NCI-H2171 (cell line): ENCODE measurements at regions not wholly inside any gene's neighbourhood (a gene's known extent, or its start where the extent isn't known, plus 50 kb on each side); places are given as distances from the start of the nearest gene placed in this dataset.

Experiments
- DNase-seq: peaks from one replicate; lab custom pipeline; 2025; lab: John Stamatoyannopoulos, UW

DNA sequence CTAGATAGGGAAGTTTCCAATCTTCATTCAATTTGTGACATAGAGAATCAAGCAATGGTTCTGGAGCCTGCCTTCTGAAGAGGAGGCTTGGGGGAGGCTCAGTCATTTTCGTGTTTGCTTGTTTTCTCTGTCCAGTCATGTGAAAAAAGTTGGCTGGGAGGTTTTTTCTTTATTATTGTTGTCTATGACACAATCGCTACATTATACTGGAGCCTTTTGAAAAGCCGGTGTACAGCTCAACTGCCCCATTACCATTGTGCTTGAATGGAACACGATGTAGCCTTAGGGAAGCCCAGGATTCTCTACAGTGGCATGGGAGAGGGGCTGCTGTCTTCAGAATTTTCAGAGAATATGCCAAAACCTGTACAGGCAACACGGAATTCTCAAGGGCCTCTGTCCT, 57.9 kb upstream of the NCAM1 start:
- no peak for DNase-seq

DNA sequence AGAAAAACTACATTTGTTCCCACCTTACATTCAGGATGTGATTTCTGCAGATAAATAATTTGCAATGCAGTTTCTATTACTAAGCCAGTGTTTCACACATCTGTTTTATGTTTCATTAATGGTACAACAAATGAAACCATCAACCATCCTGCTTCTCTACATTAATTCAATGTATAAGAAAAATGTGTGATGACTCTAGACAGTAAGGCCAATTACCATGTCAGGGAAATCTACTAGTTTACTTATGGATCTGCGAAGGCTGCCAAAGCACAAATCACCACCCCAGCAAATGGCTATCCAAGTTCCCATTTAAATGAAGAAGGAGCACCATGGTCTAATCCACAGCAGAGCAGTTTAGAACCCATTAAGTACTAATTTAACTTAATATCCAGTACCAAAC, 50.1 kb upstream of the NCAM1 start:
- DNase-seq: no peak
